HepG2 (cell line): ENCODE measurements at regions not wholly inside any gene's neighbourhood (a gene's known extent, or its start where the extent isn't known, plus 50 kb on each side); places are given as distances from the start of the nearest gene placed in this dataset.

Experiments
- ATAC-seq: fragments of 200-7000 bp; cut with Tn5 transposase; 3 replicates; pipeline ENCODE4 v1.9.1; 2020; ENCODE audit warnings: mild to moderate bottlenecking, moderate library complexity
- BruUV-seq: library from RNA; stranded (reverse); fragments of 400-500 nt; replicated peaks from 2 replicates; lab custom pipeline; 2021; lab: Mats Ljungman, UMichigan
- CTCF ChIA-PET: fragments of 300-600 bp; formaldehyde crosslinking; extraction: SDS; loops from one replicate; lab custom pipeline; 2021; ENCODE audit warnings: low total read pairs, inconsistent platforms, low intra/inter-chr PET ratio; lab: Yijun Ruan, JAX
- POLR2A ChIA-PET: fragments of 350-600 bp; sonication (Branson Sonifier 250); formaldehyde crosslinking; loops from one replicate; lab custom pipeline; 2020; ENCODE audit warnings: antibody characterized with exemption, inconsistent platforms; lab: Yijun Ruan, JAX
- DNase-seq: peaks from one replicate; pipeline ENCODE4 v3.0.0-alpha.2; 2015; ENCODE audit warnings: low spot score
- FAIRE-seq: peaks from 3 replicates; lab custom pipeline; 2011; peaks lifted over from hg19 to GRCh38; lab: Jason Lieb, UNC
- H2AFZ ChIP-seq: one replicate; pipeline ENCODE4 v1.6.1; 2011; ENCODE audit warnings: low read length, inconsistent platforms
- H3K27ac ChIP-seq: fragments of 300-600 bp; 3 replicates; pipeline ENCODE4 v1.8.0; 2011; ENCODE audit warnings: mixed run types, mild to moderate bottlenecking, mixed read lengths, low read length, inconsistent platforms; ENCODE audit not compliant: insufficient read depth; ENCODE audit errors: extremely low read length
- H3K27me3 ChIP-seq, 2 experiments: fragments of 200-600 bp in 1 of 2; 2 replicates in 1 of 2; 3 replicates in 1 of 2; pipeline versions ENCODE4 v1.6.0 to v1.8.0; 2011; ENCODE audit warnings: low read length in 2 of 2, mild to moderate bottlenecking in 2 of 2, moderate library complexity in 2 of 2, inconsistent platforms in 1 of 2; ENCODE audit not compliant: insufficient read depth in 2 of 2, control insufficient read depth in 1 of 2
- H3K36me3 ChIP-seq, 2 experiments: fragments of 200-600 bp in 1 of 2; replicated peaks in 1 of 2; 2 replicates in 1 of 2; 3 replicates in 1 of 2; pipeline versions ENCODE4 v1.5.1 to v1.8.0; 2011; ENCODE audit warnings: low read length in 2 of 2, inconsistent platforms in 1 of 2; ENCODE audit not compliant: insufficient read depth in 2 of 2, control insufficient read depth in 1 of 2
- H3K4me1 ChIP-seq: 2 replicates; pipeline ENCODE4 v1.5.1; 2012; ENCODE audit warnings: low read length, inconsistent platforms; ENCODE audit not compliant: insufficient read depth
- H3K4me2 ChIP-seq: 2 replicates; pipeline ENCODE4 v1.6.0; 2011; ENCODE audit warnings: low read depth, low read length, inconsistent platforms
- H3K4me3 ChIP-seq, 3 experiments: fragments of 200-600 bp in 1 of 3; sonication (generic), shearing (Covaris generic) in 1 of 3; replicated peaks in 1 of 3; 2 replicates each; pipeline ENCODE4 v1.5.1; 2011 to 2016; ENCODE audit warnings: low read length in 3 of 3, inconsistent platforms in 2 of 3, low read depth in 2 of 3, mild to moderate bottlenecking in 2 of 3, control low read depth in 1 of 3, mixed read lengths in 1 of 3; ENCODE audit not compliant: insufficient read depth in 1 of 3
- H3K79me2 ChIP-seq: one replicate; pipeline ENCODE4 v1.6.1; 2011; ENCODE audit warnings: low read length, inconsistent platforms; ENCODE audit not compliant: insufficient read depth
- H3K9ac ChIP-seq: 2 replicates; pipeline ENCODE4 v1.6.0; 2011; ENCODE audit warnings: mild to moderate bottlenecking, low read depth, low read length, inconsistent platforms; ENCODE audit not compliant: insufficient read depth
- H3K9me3 ChIP-seq: 2 replicates; pipeline ENCODE4 v1.5.1; 2012; ENCODE audit warnings: mild to moderate bottlenecking, low read length
- H4K20me1 ChIP-seq: 2 replicates; pipeline ENCODE4 v1.6.0; 2011; ENCODE audit warnings: inconsistent platforms, mild to moderate bottlenecking, low read length, moderate library complexity; ENCODE audit not compliant: insufficient read depth
- CCDC6 ChIP-seq: sonication (generic); formaldehyde crosslinking; IDR thresholded peaks from 2 replicates; pipeline ENCODE4 v1.8.1; 2022; ENCODE audit warnings: mild to moderate bottlenecking, missing genetic modification reagents, moderate library complexity
- MAFG ChIP-seq: sonication (generic); formaldehyde crosslinking; IDR thresholded peaks from 2 replicates; pipeline ENCODE4 v1.5.1; 2020; ENCODE audit warnings: mild to moderate bottlenecking, missing genetic modification reagents
- MBNL3 ChIP-seq: fragments of 250-450 bp; sonication (Bioruptor Pico); conservative IDR thresholded peaks from 2 replicates; pipeline ENCODE4 v1.8.0; 2022; ENCODE audit warnings: mild to moderate bottlenecking, inconsistent platforms
- REPIN1 ChIP-seq: sonication (generic); formaldehyde crosslinking; IDR thresholded peaks from 2 replicates; pipeline ENCODE4 v1.8.0; 2022; ENCODE audit warnings: missing genetic modification reagents, low read depth, mild to moderate bottlenecking, borderline replicate concordance
- RNF2 ChIP-seq: fragments of 450-650 bp; conservative IDR thresholded peaks from 2 replicates; pipeline ENCODE4 v1.6.1; 2016; ENCODE audit warnings: low read depth
- ZFP82 ChIP-seq: sonication (generic); formaldehyde crosslinking; IDR thresholded peaks from 2 replicates; pipeline ENCODE4 v1.5.1; 2020; ENCODE audit warnings: mild to moderate bottlenecking, missing genetic modification reagents, borderline replicate concordance
- ZNF17 ChIP-seq: sonication (generic); formaldehyde crosslinking; IDR thresholded peaks from 2 replicates; pipeline ENCODE4 v1.5.0; 2020; ENCODE audit warnings: mild to moderate bottlenecking, missing genetic modification reagents
- WGBS: methylation state at CpG from one replicate; pipeline ENCODE4 v1.1.6; 2017; ENCODE audit warnings: low lambda C conversion rate; 5-methylcytosine and 5-hydroxymethylcytosine counted together
- in situ Hi-C: cut with HindIII; loops from 2 replicates; pipeline ENCODE4 v1.10.0; 2017; ENCODE audit warnings: low pct_unique_long_range_greater_than_20kb; ENCODE audit not compliant: extremely low pct_ligation_motif_present
- intact Hi-C: fragments of 100-400 bp; cut with micrococcal nuclease; formaldehyde crosslinking; loops from one replicate; pipeline ENCODE4 v1.10.0; 2022; ENCODE audit not compliant: unreplicated experiment
- TF ChIP-seq, protein P1 (sequence below): sonication (generic); formaldehyde crosslinking; IDR thresholded peaks from 2 replicates; pipeline ENCODE4 v1.4.0; 2020; ENCODE audit warnings: missing genetic modification reagents, mild to moderate bottlenecking, borderline replicate concordance
- TF ChIP-seq, protein P2 (sequence below): sonication (generic); formaldehyde crosslinking; IDR thresholded peaks from 2 replicates; pipeline ENCODE4 v1.5.0; 2020; ENCODE audit warnings: missing genetic modification reagents, mild to moderate bottlenecking, borderline replicate concordance
- TF ChIP-seq, protein P3 (sequence below): sonication (generic); formaldehyde crosslinking; IDR thresholded peaks from 2 replicates; pipeline ENCODE4 v1.9.0; 2021; ENCODE audit warnings: missing genetic modification reagents, borderline replicate concordance
- TF ChIP-seq, protein P4 (sequence below): sonication (generic); formaldehyde crosslinking; IDR thresholded peaks from 2 replicates; pipeline ENCODE4 v1.4.0; 2020; ENCODE audit warnings: missing genetic modification reagents, borderline replicate concordance
- TF ChIP-seq, protein P5 (sequence below), 2 experiments: IDR thresholded peaks; 2 replicates each; pipeline ENCODE4 v1.6.1; 2011 to 2012; ENCODE audit warnings: low read length in 2 of 2, borderline replicate concordance in 1 of 2, low read depth in 1 of 2, mild to moderate bottlenecking in 1 of 2, moderate library complexity in 1 of 2
- TF ChIP-seq, protein P6 (sequence below): IDR thresholded peaks from 2 replicates; pipeline ENCODE4 v1.6.1; 2016; ENCODE audit warnings: missing biosample characterization, missing genetic modification reagents, low read depth

DNA sequence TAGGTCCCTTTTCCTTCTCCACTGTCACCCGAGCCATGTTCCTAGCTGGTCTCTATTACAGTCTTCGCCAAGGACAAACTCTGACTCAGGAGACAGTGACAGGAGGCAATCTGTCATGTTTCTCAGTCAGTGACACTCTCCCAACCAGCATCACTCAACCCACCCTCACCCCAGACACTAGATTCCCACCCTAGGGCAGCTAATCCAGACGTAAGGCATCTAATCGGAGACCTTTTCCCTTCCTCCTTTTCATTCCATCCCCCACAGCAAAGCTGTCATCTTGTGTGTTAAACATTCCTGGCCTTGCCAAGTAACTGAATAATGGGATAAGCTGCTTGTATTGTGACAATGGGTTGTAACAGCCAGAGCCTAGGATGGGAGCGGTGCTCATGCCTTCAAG is 95.2 kb downstream of the SNX18 start:
- CTCF ChIA-PET = no interaction called here
- ATAC-seq (no peak), DNase-seq (no peak), FAIRE-seq (no peak)
- H3K4me3 ChIP-seq = no peak overlapping the region
- no peak overlapping the region for H3K27ac ChIP-seq
- POLR2A ChIA-PET = no interaction called here
- in situ Hi-C loops = no loop called here
- no TSS peak for BruUV-seq
- WGBS = 52% methylated on average over 5 of the region's 5 CpGs
- no peaks in the 10 kb centered on the region for H3K27me3 ChIP-seq
- H3K9me3 ChIP-seq = no peaks in the 10 kb centered on the region
- no peaks in the 10 kb centered on the region for H3K79me2 ChIP-seq
- no peaks in the 10 kb centered on the region for H3K4me1 ChIP-seq
- no peak overlapping the region for H3K9ac ChIP-seq
- intact Hi-C loops = no loop called here
- H3K4me2 ChIP-seq = no peak overlapping the region
- H3K36me3 ChIP-seq = no peaks in the 10 kb centered on the region
- no peaks in the 10 kb centered on the region for H4K20me1 ChIP-seq
- no peak overlapping the region for H2AFZ ChIP-seq
- TF ChIP-seq, protein P1, sequence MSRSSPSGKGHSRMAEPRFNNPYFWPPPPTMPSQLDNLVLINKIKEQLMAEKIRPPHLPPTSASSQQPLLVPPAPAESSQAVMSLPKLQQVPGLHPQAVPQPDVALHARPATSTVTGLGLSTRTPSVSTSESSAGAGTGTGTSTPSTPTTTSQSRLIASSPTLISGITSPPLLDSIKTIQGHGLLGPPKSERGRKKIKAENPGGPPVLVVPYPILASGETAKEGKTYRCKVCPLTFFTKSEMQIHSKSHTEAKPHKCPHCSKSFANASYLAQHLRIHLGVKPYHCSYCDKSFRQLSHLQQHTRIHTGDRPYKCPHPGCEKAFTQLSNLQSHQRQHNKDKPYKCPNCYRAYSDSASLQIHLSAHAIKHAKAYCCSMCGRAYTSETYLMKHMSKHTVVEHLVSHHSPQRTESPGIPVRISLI (CRISPR knock-in tag) = no peak
- TF ChIP-seq, protein P2, sequence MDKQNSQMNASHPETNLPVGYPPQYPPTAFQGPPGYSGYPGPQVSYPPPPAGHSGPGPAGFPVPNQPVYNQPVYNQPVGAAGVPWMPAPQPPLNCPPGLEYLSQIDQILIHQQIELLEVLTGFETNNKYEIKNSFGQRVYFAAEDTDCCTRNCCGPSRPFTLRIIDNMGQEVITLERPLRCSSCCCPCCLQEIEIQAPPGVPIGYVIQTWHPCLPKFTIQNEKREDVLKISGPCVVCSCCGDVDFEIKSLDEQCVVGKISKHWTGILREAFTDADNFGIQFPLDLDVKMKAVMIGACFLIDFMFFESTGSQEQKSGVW (CRISPR knock-in tag) = no peak
- TF ChIP-seq, protein P3, sequence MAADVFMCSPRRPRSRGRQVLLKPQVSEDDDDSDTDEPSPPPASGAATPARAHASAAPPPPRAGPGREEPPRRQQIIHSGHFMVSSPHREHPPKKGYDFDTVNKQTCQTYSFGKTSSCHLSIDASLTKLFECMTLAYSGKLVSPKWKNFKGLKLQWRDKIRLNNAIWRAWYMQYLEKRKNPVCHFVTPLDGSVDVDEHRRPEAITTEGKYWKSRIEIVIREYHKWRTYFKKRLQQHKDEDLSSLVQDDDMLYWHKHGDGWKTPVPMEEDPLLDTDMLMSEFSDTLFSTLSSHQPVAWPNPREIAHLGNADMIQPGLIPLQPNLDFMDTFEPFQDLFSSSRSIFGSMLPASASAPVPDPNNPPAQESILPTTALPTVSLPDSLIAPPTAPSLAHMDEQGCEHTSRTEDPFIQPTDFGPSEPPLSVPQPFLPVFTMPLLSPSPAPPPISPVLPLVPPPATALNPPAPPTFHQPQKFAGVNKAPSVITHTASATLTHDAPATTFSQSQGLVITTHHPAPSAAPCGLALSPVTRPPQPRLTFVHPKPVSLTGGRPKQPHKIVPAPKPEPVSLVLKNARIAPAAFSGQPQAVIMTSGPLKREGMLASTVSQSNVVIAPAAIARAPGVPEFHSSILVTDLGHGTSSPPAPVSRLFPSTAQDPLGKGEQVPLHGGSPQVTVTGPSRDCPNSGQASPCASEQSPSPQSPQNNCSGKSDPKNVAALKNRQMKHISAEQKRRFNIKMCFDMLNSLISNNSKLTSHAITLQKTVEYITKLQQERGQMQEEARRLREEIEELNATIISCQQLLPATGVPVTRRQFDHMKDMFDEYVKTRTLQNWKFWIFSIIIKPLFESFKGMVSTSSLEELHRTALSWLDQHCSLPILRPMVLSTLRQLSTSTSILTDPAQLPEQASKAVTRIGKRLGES = no peak
- no peak for TF ChIP-seq MBNL3 (CRISPR knock-in tag)
- TF ChIP-seq, protein P4, sequence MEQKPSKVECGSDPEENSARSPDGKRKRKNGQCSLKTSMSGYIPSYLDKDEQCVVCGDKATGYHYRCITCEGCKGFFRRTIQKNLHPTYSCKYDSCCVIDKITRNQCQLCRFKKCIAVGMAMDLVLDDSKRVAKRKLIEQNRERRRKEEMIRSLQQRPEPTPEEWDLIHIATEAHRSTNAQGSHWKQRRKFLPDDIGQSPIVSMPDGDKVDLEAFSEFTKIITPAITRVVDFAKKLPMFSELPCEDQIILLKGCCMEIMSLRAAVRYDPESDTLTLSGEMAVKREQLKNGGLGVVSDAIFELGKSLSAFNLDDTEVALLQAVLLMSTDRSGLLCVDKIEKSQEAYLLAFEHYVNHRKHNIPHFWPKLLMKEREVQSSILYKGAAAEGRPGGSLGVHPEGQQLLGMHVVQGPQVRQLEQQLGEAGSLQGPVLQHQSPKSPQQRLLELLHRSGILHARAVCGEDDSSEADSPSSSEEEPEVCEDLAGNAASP (CRISPR knock-in tag) = no peak
- no peak for TF ChIP-seq CCDC6 (CRISPR knock-in tag)
- TF ChIP-seq REPIN1 (CRISPR knock-in tag) = no peak
- no peak for TF ChIP-seq ZNF17
- no peak for TF ChIP-seq RNF2
- TF ChIP-seq ZFP82 (CRISPR knock-in tag) = no peak
- no peak for TF ChIP-seq MAFG
- TF ChIP-seq, protein P5, sequence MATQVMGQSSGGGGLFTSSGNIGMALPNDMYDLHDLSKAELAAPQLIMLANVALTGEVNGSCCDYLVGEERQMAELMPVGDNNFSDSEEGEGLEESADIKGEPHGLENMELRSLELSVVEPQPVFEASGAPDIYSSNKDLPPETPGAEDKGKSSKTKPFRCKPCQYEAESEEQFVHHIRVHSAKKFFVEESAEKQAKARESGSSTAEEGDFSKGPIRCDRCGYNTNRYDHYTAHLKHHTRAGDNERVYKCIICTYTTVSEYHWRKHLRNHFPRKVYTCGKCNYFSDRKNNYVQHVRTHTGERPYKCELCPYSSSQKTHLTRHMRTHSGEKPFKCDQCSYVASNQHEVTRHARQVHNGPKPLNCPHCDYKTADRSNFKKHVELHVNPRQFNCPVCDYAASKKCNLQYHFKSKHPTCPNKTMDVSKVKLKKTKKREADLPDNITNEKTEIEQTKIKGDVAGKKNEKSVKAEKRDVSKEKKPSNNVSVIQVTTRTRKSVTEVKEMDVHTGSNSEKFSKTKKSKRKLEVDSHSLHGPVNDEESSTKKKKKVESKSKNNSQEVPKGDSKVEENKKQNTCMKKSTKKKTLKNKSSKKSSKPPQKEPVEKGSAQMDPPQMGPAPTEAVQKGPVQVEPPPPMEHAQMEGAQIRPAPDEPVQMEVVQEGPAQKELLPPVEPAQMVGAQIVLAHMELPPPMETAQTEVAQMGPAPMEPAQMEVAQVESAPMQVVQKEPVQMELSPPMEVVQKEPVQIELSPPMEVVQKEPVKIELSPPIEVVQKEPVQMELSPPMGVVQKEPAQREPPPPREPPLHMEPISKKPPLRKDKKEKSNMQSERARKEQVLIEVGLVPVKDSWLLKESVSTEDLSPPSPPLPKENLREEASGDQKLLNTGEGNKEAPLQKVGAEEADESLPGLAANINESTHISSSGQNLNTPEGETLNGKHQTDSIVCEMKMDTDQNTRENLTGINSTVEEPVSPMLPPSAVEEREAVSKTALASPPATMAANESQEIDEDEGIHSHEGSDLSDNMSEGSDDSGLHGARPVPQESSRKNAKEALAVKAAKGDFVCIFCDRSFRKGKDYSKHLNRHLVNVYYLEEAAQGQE (IDR thresholded peaks at IDR 0.05; ENCODE audit: borderline replicate concordance in 1 of 2, low read depth in 1 of 2, low read length in 2 of 2) = no peak
- TF ChIP-seq, protein P6, sequence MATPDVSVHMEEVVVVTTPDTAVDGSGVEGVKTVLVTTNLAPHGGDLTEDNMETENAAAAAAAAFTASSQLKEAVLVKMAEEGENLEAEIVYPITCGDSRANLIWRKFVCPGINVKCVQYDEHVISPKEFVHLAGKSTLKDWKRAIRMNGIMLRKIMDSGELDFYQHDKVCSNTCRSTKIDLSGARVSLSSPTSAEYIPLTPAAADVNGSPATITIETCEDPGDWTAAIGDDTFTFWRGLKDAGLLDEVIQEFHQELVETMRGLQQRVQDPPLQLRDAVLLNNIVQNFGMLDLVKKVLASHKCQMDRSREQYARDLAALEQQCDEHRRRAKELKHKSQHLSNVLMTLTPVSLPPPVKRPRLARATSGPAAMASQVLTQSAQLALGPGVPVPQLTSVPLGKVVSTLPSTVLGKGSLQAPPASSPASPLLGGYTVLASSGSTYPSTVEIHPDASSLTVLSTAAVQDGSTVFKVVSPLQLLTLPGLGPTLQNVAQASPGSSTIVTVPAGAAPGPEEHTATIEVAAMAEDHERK (CRISPR knock-in tag) = no peak
